GM12878 (cell line): ENCODE measurements at regions not wholly inside any gene's neighbourhood (a gene's known extent, or its start where the extent isn't known, plus 50 kb on each side); places are given as distances from the start of the nearest gene placed in this dataset.
"Not testable (repeated sequence)": the region's sequence is repeated elsewhere in the genome, so short reads cannot be mapped to it uniquely, and the experiment has no call there.

Source experiments
- ATAC-seq: fragments of 200-7000 bp; cut with Tn5 transposase; 3 replicates; pipeline ENCODE4 v1.9.1; 2020; ENCODE audit warnings: mild to moderate bottlenecking, moderate library complexity
- BruUV-seq: library from RNA; stranded (reverse); fragments of 400-500 nt; replicated peaks from 2 replicates; lab custom pipeline; 2021; lab: Mats Ljungman, UMichigan
- CTCF ChIA-PET: fragments of 300-600 bp; sonication (Branson Sonifier 250); formaldehyde crosslinking; extraction: SDS; loops from one replicate; lab custom pipeline; 2021; ENCODE audit warnings: inconsistent platforms; lab: Yijun Ruan, JAX
- POLR2A ChIA-PET: fragments of 350-600 bp; formaldehyde crosslinking; extraction: SDS; loops from one replicate; lab custom pipeline; 2021; ENCODE audit warnings: inconsistent platforms; lab: Charles Lee
- RAD21 ChIA-PET: fragments of 300-600 bp; sonication (Branson Sonifier 250); formaldehyde crosslinking; loops from one replicate; lab custom pipeline; 2023; ENCODE audit warnings: antibody characterized with exemption; ENCODE audit not compliant: unreplicated experiment; lab: Charles Lee
- SMC1A ChIA-PET: fragments of 300-600 bp; sonication (Branson Sonifier 250); formaldehyde crosslinking; loops from one replicate; lab custom pipeline; 2023; ENCODE audit not compliant: unreplicated experiment, uncharacterized antibody; lab: Charles Lee
- DNase-seq: peaks from one replicate; pipeline ENCODE4 v3.0.0-alpha.2; 2011; ENCODE audit warnings: low read depth, low spot score
- FAIRE-seq: peaks from 3 replicates; lab custom pipeline; 2011; peaks lifted over from hg19 to GRCh38; lab: Jason Lieb, UNC
- H2AFZ ChIP-seq: 2 replicates; pipeline ENCODE4 v1.6.0; 2011; ENCODE audit warnings: low read depth, low read length, control low read depth; ENCODE audit not compliant: control insufficient read depth
- H3K27ac ChIP-seq: 2 replicates; pipeline ENCODE4 v1.5.1; 2011; ENCODE audit warnings: control low read depth; ENCODE audit not compliant: control insufficient read depth, insufficient read depth
- H3K27me3 ChIP-seq, 2 experiments: replicated peaks in 1 of 2; 2 replicates each; pipeline versions ENCODE4 v1.6.0 to v1.6.1; 2011; ENCODE audit warnings: low read length in 1 of 2; ENCODE audit not compliant: control insufficient read depth in 2 of 2, insufficient read depth in 2 of 2
- H3K36me3 ChIP-seq, 2 experiments: 2 replicates each; pipeline ENCODE4 v1.5.1; 2011; ENCODE audit warnings: low read length in 1 of 2; ENCODE audit not compliant: control insufficient read depth in 2 of 2, insufficient read depth in 2 of 2
- H3K4me1 ChIP-seq: 2 replicates; pipeline ENCODE4 v1.6.1; 2011; ENCODE audit warnings: mild to moderate bottlenecking, low read length, moderate library complexity, mixed read lengths; ENCODE audit not compliant: control insufficient read depth, insufficient read depth
- H3K4me2 ChIP-seq: 2 replicates; pipeline ENCODE4 v1.6.0; 2011; ENCODE audit warnings: control low read depth; ENCODE audit not compliant: control insufficient read depth, insufficient read depth
- H3K4me3 ChIP-seq: fragments of 200-600 bp; sonication (generic); 2 replicates; pipeline ENCODE4 v1.5.1; 2016
- H3K79me2 ChIP-seq: 2 replicates; pipeline ENCODE4 v1.6.0; 2011; ENCODE audit warnings: low read length; ENCODE audit not compliant: control insufficient read depth, insufficient read depth
- H3K9ac ChIP-seq: 2 replicates; pipeline ENCODE4 v1.8.0; 2011; ENCODE audit warnings: low read length, control low read depth, mixed read lengths; ENCODE audit not compliant: control insufficient read depth, insufficient read depth
- H3K9me3 ChIP-seq: replicated peaks from 3 replicates; pipeline ENCODE4 v1.5.1; 2011; ENCODE audit warnings: mild to moderate bottlenecking, low read length; ENCODE audit not compliant: control insufficient read depth, insufficient read depth
- H4K20me1 ChIP-seq: 2 replicates; pipeline ENCODE4 v1.6.0; 2011; ENCODE audit not compliant: control insufficient read depth, insufficient read depth
- LARP7 ChIP-seq: fragments of 450-650 bp; IDR thresholded peaks from 2 replicates; pipeline ENCODE4 v1.6.1; 2017; ENCODE audit warnings: mild to moderate bottlenecking
- NR2C1 ChIP-seq: fragments of 450-650 bp; IDR thresholded peaks from 2 replicates; pipeline ENCODE4 v1.6.1; 2017; ENCODE audit warnings: antibody characterized with exemption, mild to moderate bottlenecking, moderate library complexity
- PML ChIP-seq: IDR thresholded peaks from 2 replicates; pipeline ENCODE4 v1.6.1; 2012; ENCODE audit warnings: low read length, inconsistent platforms
- SIX5 ChIP-seq: IDR thresholded peaks from 2 replicates; pipeline ENCODE4 v1.6.1; 2011; ENCODE audit warnings: mild to moderate bottlenecking, low read depth, low read length, moderate library complexity; ENCODE audit not compliant: severe bottlenecking
- SMAD5 ChIP-seq: IDR thresholded peaks from 2 replicates; pipeline ENCODE4 v1.6.1; 2016; ENCODE audit warnings: antibody characterized with exemption, low read depth
- WGBS: methylation state at CpG from one replicate; pipeline ENCODE4 v1.1.6; 2016; ENCODE audit warnings: low lambda C conversion rate; ENCODE audit not compliant: insufficient replicate concordance, insufficient coverage; ENCODE audit errors: missing lambda C conversion rate; 5-methylcytosine and 5-hydroxymethylcytosine counted together
- in situ Hi-C: fragments of 300-500 bp; cut with MboI; formaldehyde crosslinking; loops from 9 replicates; pipeline ENCODE4 v1.14.3; 2018; ENCODE audit warnings: mixed read lengths
- intact Hi-C: fragments of 100-400 bp; cut with micrococcal nuclease; formaldehyde crosslinking; loops from one replicate; pipeline ENCODE4 v1.14.2; 2022; ENCODE audit not compliant: unreplicated experiment
- TF ChIP-seq, protein P1 (sequence below): fragments of 450-650 bp; IDR thresholded peaks from 2 replicates; pipeline ENCODE4 v1.6.1; 2016; ENCODE audit warnings: mild to moderate bottlenecking

DNA sequence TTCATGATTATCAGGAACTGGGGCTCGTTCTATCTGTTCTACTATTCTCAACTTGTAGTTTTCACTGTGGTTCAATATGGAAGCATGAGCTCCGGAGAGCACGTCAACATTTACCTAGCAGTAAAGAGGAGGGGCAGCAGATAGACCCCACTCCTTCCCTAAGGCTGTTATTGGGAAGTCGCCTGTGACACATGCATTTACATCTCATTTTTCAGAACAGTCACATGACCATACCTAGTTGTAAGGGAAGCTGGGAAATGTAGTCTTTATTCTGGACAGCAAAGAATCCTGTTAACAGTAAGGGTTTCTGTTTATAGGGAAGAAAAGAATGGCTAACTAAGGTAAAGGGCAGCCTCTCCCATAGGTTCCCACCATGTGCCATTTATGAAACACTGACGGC lies 158.3 kb downstream of the ZFP64 start:
- no peaks in the 10 kb centered on the region for H3K4me1 ChIP-seq
- ChIA-PET CTCF (no interaction called here), RAD21 (no interaction called here), POLR2A (no interaction called here), SMC1A (no interaction called here)
- no TSS peak for BruUV-seq
- 54% methylated on average over 5 of the region's 5 CpGs for WGBS
- H3K4me3 ChIP-seq, result no peak overlapping the region
- TF ChIP-seq SIX5 (peak; percentile 29), PML (no peak), LARP7 (no peak), NR2C1 (no peak), SMAD5 (no peak)
- TF ChIP-seq, protein P1, sequence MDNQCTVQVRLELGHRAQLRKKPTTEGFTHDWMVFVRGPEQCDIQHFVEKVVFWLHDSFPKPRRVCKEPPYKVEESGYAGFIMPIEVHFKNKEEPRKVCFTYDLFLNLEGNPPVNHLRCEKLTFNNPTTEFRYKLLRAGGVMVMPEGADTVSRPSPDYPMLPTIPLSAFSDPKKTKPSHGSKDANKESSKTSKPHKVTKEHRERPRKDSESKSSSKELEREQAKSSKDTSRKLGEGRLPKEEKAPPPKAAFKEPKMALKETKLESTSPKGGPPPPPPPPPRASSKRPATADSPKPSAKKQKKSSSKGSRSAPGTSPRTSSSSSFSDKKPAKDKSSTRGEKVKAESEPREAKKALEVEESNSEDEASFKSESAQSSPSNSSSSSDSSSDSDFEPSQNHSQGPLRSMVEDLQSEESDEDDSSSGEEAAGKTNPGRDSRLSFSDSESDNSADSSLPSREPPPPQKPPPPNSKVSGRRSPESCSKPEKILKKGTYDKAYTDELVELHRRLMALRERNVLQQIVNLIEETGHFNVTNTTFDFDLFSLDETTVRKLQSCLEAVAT, result no peak
- no peak overlapping the region for H3K9ac ChIP-seq
- no peaks in the 10 kb centered on the region for H3K36me3 ChIP-seq
- ATAC-seq (no peak), DNase-seq (no peak), FAIRE-seq (no peak)
- intact Hi-C loops, result no loop called here
- H3K4me2 ChIP-seq, result no peak overlapping the region
- no peaks in the 10 kb centered on the region for H3K79me2 ChIP-seq
- in situ Hi-C loops, result no loop called here
- H3K27me3 ChIP-seq, result no peaks in the 10 kb centered on the region
- no peak overlapping the region for H2AFZ ChIP-seq
- no peak overlapping the region for H3K27ac ChIP-seq
- H3K9me3 ChIP-seq, result no peaks in the 10 kb centered on the region
- H4K20me1 ChIP-seq, result no peaks in the 10 kb centered on the region

DNA sequence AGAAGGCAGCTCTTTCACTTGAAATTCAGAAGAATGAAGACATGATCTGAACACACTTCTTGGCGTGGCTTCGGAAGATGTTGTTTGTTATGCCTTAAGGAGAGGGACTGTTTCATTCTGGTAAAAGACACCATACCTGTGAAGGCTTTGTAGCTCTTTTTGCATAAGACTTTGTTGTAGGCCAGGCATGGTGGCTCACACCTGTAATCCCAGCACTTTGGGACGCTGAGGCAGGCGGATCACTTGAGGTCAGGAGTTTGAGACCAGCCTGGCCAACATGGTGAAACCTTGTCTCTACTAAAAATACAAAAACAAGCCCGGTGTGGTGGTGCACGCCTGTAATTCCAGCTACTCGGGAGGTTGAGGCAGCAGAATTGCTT lies 159.3 kb downstream of the ZFP64 start:
- 74% methylated on average over 7 of the region's 7 CpGs for WGBS
- H3K36me3 ChIP-seq, RAD21 ChIA-PET, DNase-seq, H4K20me1 ChIP-seq, intact Hi-C loops, H3K4me2 ChIP-seq, H3K79me2 ChIP-seq, H3K9ac ChIP-seq, H2AFZ ChIP-seq, SMC1A ChIA-PET, H3K4me3 ChIP-seq, BruUV-seq, FAIRE-seq, H3K27ac ChIP-seq, H3K9me3 ChIP-seq, ATAC-seq, H3K27me3 ChIP-seq, H3K4me1 ChIP-seq, in situ Hi-C loops: not testable (repeated sequence)
- ChIA-PET CTCF (interaction anchor here (0.5 kb wide), 1 partner anchor 438 kb away, joined by 3 read pairs; no protein-coding TSS in a partner anchor), POLR2A (interaction anchor here (0.6 kb wide), 1 partner anchor 16 kb away, joined by 4 read pairs; no protein-coding TSS in a partner anchor)
